GM18508 (cell line): ENCODE measurements at regions not wholly inside any gene's neighbourhood (a gene's known extent, or its start where the extent isn't known, plus 50 kb on each side); places are given as distances from the start of the nearest gene placed in this dataset.
"Not testable (repeated sequence)": the region's sequence is repeated elsewhere in the genome, so short reads cannot be mapped to it uniquely, and the experiment has no call there.

Experiments
- ATAC-seq: cut with Tn5 transposase; IDR thresholded peaks from one replicate; pipeline ENCODE4 v1.9.1; 2021; ENCODE audit warnings: moderate number of reproducible peaks; ENCODE audit not compliant: insufficient read depth, unreplicated experiment

- ATAC-seq: no peak
Observed at GRCh38 chr12:107144441-107144840, 51.1 kb upstream of the CRY1 start.

GRCh38 chr12:107144990-107145389, 51.6 kb upstream of the CRY1 start:
- no peak for ATAC-seq

GRCh38 chr12:107145397-107145796, 52.0 kb upstream of the CRY1 start:
- ATAC-seq: no peak

- no peak for ATAC-seq
Observed at GRCh38 chr12:107148107-107148506, 54.8 kb upstream of the CRY1 start.

GRCh38 chr12:107152315-107152714, 59.0 kb upstream of the CRY1 start:
- no peak for ATAC-seq

- ATAC-seq: no peak
Observed at GRCh38 chr12:107159384-107159900, 66.1 kb upstream of the CRY1 start.

GRCh38 chr12:107163413-107163812, 70.1 kb upstream of the CRY1 start:
- ATAC-seq: no peak

- ATAC-seq: no peak
Observed at GRCh38 chr12:107164392-107164791, 71.0 kb upstream of the CRY1 start.

- ATAC-seq: no peak
Observed at GRCh38 chr12:107165581-107165980, 72.2 kb upstream of the CRY1 start.

- ATAC-seq: no peak
Observed at GRCh38 chr12:107167756-107168155, 74.4 kb upstream of the CRY1 start.

GRCh38 chr12:107169200-107169599, 75.9 kb upstream of the CRY1 start:
- ATAC-seq: no peak

GRCh38 chr12:107178776-107179175, 85.4 kb upstream of the CRY1 start:
- ATAC-seq: no peak

GRCh38 chr12:107179871-107180270, 86.5 kb upstream of the CRY1 start:
- no peak for ATAC-seq

GRCh38 chr12:107180272-107180671, 86.9 kb upstream of the CRY1 start:
- ATAC-seq: no peak

- no peak for ATAC-seq
Observed at GRCh38 chr12:107184359-107184930, 91.1 kb upstream of the CRY1 start.

- no peak for ATAC-seq
Observed at GRCh38 chr12:107196681-107197080, 103.3 kb upstream of the CRY1 start.

GRCh38 chr12:107200394-107200793, 107.0 kb upstream of the CRY1 start:
- ATAC-seq: no peak

- ATAC-seq: no peak
Observed at GRCh38 chr12:107207931-107208525, 114.7 kb upstream of the CRY1 start.

GRCh38 chr12:107209700-107210099, 116.4 kb upstream of the CRY1 start:
- ATAC-seq: not testable (repeated sequence)

GRCh38 chr12:107214373-107214773, 121.0 kb upstream of the CRY1 start:
- ATAC-seq: not testable (repeated sequence)

GRCh38 chr12:107216411-107216810, 123.1 kb upstream of the CRY1 start:
- ATAC-seq: not testable (repeated sequence)

- ATAC-seq: no peak
Observed at GRCh38 chr12:107219301-107219700, 126.0 kb upstream of the CRY1 start.
